HepG2 (cell line): ENCODE measurements at regions not wholly inside any gene's neighbourhood (a gene's known extent, or its start where the extent isn't known, plus 50 kb on each side); places are given as distances from the start of the nearest gene placed in this dataset.

Source experiments
- ATAC-seq: fragments of 200-7000 bp; cut with Tn5 transposase; 3 replicates; pipeline ENCODE4 v1.9.1; 2020; ENCODE audit warnings: mild to moderate bottlenecking, moderate library complexity
- BruUV-seq: library from RNA; stranded (reverse); fragments of 400-500 nt; replicated peaks from 2 replicates; lab custom pipeline; 2021; lab: Mats Ljungman, UMichigan
- CTCF ChIA-PET: fragments of 300-600 bp; formaldehyde crosslinking; extraction: SDS; loops from one replicate; lab custom pipeline; 2021; ENCODE audit warnings: low total read pairs, inconsistent platforms, low intra/inter-chr PET ratio; lab: Yijun Ruan, JAX
- POLR2A ChIA-PET: fragments of 350-600 bp; sonication (Branson Sonifier 250); formaldehyde crosslinking; loops from one replicate; lab custom pipeline; 2020; ENCODE audit warnings: antibody characterized with exemption, inconsistent platforms; lab: Yijun Ruan, JAX
- DNase-seq: peaks from one replicate; pipeline ENCODE4 v3.0.0-alpha.2; 2015; ENCODE audit warnings: low spot score
- FAIRE-seq: peaks from 3 replicates; lab custom pipeline; 2011; peaks lifted over from hg19 to GRCh38; lab: Jason Lieb, UNC
- H2AFZ ChIP-seq: one replicate; pipeline ENCODE4 v1.6.1; 2011; ENCODE audit warnings: low read length, inconsistent platforms
- H3K27ac ChIP-seq: fragments of 300-600 bp; 3 replicates; pipeline ENCODE4 v1.8.0; 2011; ENCODE audit warnings: mixed run types, mild to moderate bottlenecking, mixed read lengths, low read length, inconsistent platforms; ENCODE audit not compliant: insufficient read depth; ENCODE audit errors: extremely low read length
- H3K27me3 ChIP-seq, 2 experiments: fragments of 200-600 bp in 1 of 2; 2 replicates in 1 of 2; 3 replicates in 1 of 2; pipeline versions ENCODE4 v1.6.0 to v1.8.0; 2011; ENCODE audit warnings: low read length in 2 of 2, mild to moderate bottlenecking in 2 of 2, moderate library complexity in 2 of 2, inconsistent platforms in 1 of 2; ENCODE audit not compliant: insufficient read depth in 2 of 2, control insufficient read depth in 1 of 2
- H3K36me3 ChIP-seq, 2 experiments: fragments of 200-600 bp in 1 of 2; replicated peaks in 1 of 2; 2 replicates in 1 of 2; 3 replicates in 1 of 2; pipeline versions ENCODE4 v1.5.1 to v1.8.0; 2011; ENCODE audit warnings: low read length in 2 of 2, inconsistent platforms in 1 of 2; ENCODE audit not compliant: insufficient read depth in 2 of 2, control insufficient read depth in 1 of 2
- H3K4me1 ChIP-seq: 2 replicates; pipeline ENCODE4 v1.5.1; 2012; ENCODE audit warnings: low read length, inconsistent platforms; ENCODE audit not compliant: insufficient read depth
- H3K4me2 ChIP-seq: 2 replicates; pipeline ENCODE4 v1.6.0; 2011; ENCODE audit warnings: low read depth, low read length, inconsistent platforms
- H3K4me3 ChIP-seq, 3 experiments: fragments of 200-600 bp in 1 of 3; sonication (generic), shearing (Covaris generic) in 1 of 3; replicated peaks in 1 of 3; 2 replicates each; pipeline ENCODE4 v1.5.1; 2011 to 2016; ENCODE audit warnings: low read length in 3 of 3, inconsistent platforms in 2 of 3, low read depth in 2 of 3, mild to moderate bottlenecking in 2 of 3, control low read depth in 1 of 3, mixed read lengths in 1 of 3; ENCODE audit not compliant: insufficient read depth in 1 of 3
- H3K79me2 ChIP-seq: one replicate; pipeline ENCODE4 v1.6.1; 2011; ENCODE audit warnings: low read length, inconsistent platforms; ENCODE audit not compliant: insufficient read depth
- H3K9ac ChIP-seq: 2 replicates; pipeline ENCODE4 v1.6.0; 2011; ENCODE audit warnings: mild to moderate bottlenecking, low read depth, low read length, inconsistent platforms; ENCODE audit not compliant: insufficient read depth
- H3K9me3 ChIP-seq: 2 replicates; pipeline ENCODE4 v1.5.1; 2012; ENCODE audit warnings: mild to moderate bottlenecking, low read length
- H4K20me1 ChIP-seq: 2 replicates; pipeline ENCODE4 v1.6.0; 2011; ENCODE audit warnings: inconsistent platforms, mild to moderate bottlenecking, low read length, moderate library complexity; ENCODE audit not compliant: insufficient read depth
- EHMT2 ChIP-seq: fragments of 200-600 bp; sonication (generic); IDR thresholded peaks from 2 replicates; pipeline ENCODE4 v1.7.0; 2017; ENCODE audit warnings: antibody characterized with exemption, low read depth, low read length, borderline replicate concordance
- FOSL1 ChIP-seq: sonication (generic); formaldehyde crosslinking; IDR thresholded peaks from 2 replicates; pipeline ENCODE4 v1.9.0; 2021; ENCODE audit warnings: missing genetic modification reagents, borderline replicate concordance
- FOXC1 ChIP-seq: sonication (generic); formaldehyde crosslinking; IDR thresholded peaks from 2 replicates; pipeline ENCODE4 v1.8.0; 2022; ENCODE audit warnings: mild to moderate bottlenecking, missing genetic modification reagents, borderline replicate concordance
- JDP2 ChIP-seq: sonication (generic); formaldehyde crosslinking; IDR thresholded peaks from 2 replicates; pipeline ENCODE4 v1.8.1; 2022; ENCODE audit warnings: missing genetic modification reagents, borderline replicate concordance
- KLF9 ChIP-seq: IDR thresholded peaks from 2 replicates; pipeline ENCODE4 v1.6.1; 2016; ENCODE audit warnings: low read depth
- NFRKB ChIP-seq: fragments of 450-650 bp; IDR thresholded peaks from 2 replicates; pipeline ENCODE4 v1.6.1; 2017
- NFYB ChIP-seq: sonication (generic); formaldehyde crosslinking; IDR thresholded peaks from 2 replicates; pipeline ENCODE4 v1.4.0; 2020; ENCODE audit warnings: missing genetic modification reagents
- REPIN1 ChIP-seq: sonication (generic); formaldehyde crosslinking; IDR thresholded peaks from 2 replicates; pipeline ENCODE4 v1.8.0; 2022; ENCODE audit warnings: missing genetic modification reagents, low read depth, mild to moderate bottlenecking, borderline replicate concordance
- RFX3 ChIP-seq: IDR thresholded peaks from 2 replicates; pipeline ENCODE4 v1.6.1; 2016; ENCODE audit warnings: missing biosample characterization, missing genetic modification reagents
- RORA ChIP-seq: sonication (generic); formaldehyde crosslinking; IDR thresholded peaks from 2 replicates; pipeline ENCODE4 v1.5.0; 2020; ENCODE audit warnings: mild to moderate bottlenecking, missing genetic modification reagents, moderate library complexity
- RXRA ChIP-seq: sonication (generic); formaldehyde crosslinking; IDR thresholded peaks from 2 replicates; pipeline ENCODE4 v1.5.1; 2020; ENCODE audit warnings: missing genetic modification reagents
- SP5 ChIP-seq: IDR thresholded peaks from 2 replicates; pipeline ENCODE4 v1.6.1; 2016; ENCODE audit warnings: low read depth, borderline replicate concordance
- SRSF1 ChIP-seq: fragments of 200-400 bp; formaldehyde crosslinking; optimal IDR thresholded peaks from 2 replicates; pipeline ENCODE3; 2017; ENCODE audit warnings: mild to moderate bottlenecking, low read depth, low read length, moderate library complexity
- STAT5B ChIP-seq: sonication (generic); formaldehyde crosslinking; IDR thresholded peaks from 2 replicates; pipeline ENCODE4 v1.4.0; 2020; ENCODE audit warnings: missing genetic modification reagents
- YEATS2 ChIP-seq: sonication (generic); formaldehyde crosslinking; IDR thresholded peaks from 2 replicates; pipeline ENCODE4 v1.4.0; 2020; ENCODE audit warnings: missing genetic modification reagents, borderline replicate concordance
- ZFYVE20 ChIP-seq: sonication (generic); formaldehyde crosslinking; IDR thresholded peaks from 2 replicates; pipeline ENCODE4 v1.8.0; 2023; ENCODE audit warnings: low read depth, mild to moderate bottlenecking, moderate library complexity, missing genetic modification reagents, borderline replicate concordance
- ZNF256 ChIP-seq: sonication (generic); formaldehyde crosslinking; conservative IDR thresholded peaks from 2 replicates; pipeline ENCODE4 v1.4.0; 2020; ENCODE audit warnings: missing genetic modification reagents
- ZNF280B ChIP-seq: sonication (generic); formaldehyde crosslinking; IDR thresholded peaks from 2 replicates; pipeline ENCODE4 v1.5.0; 2020; ENCODE audit warnings: missing genetic modification reagents, mild to moderate bottlenecking, borderline replicate concordance
- ZNF383 ChIP-seq: sonication (generic); formaldehyde crosslinking; IDR thresholded peaks from 2 replicates; pipeline ENCODE4 v1.4.0; 2020; ENCODE audit warnings: missing genetic modification reagents, mild to moderate bottlenecking, borderline replicate concordance
- ZNF577 ChIP-seq: sonication (generic); formaldehyde crosslinking; IDR thresholded peaks from 2 replicates; pipeline ENCODE4 v1.4.0; 2020; ENCODE audit warnings: mild to moderate bottlenecking, low read depth, missing genetic modification reagents, borderline replicate concordance
- WGBS: methylation state at CpG from one replicate; pipeline ENCODE4 v1.1.6; 2017; ENCODE audit warnings: low lambda C conversion rate; 5-methylcytosine and 5-hydroxymethylcytosine counted together
- in situ Hi-C: cut with HindIII; loops from 2 replicates; pipeline ENCODE4 v1.10.0; 2017; ENCODE audit warnings: low pct_unique_long_range_greater_than_20kb; ENCODE audit not compliant: extremely low pct_ligation_motif_present
- intact Hi-C: fragments of 100-400 bp; cut with micrococcal nuclease; formaldehyde crosslinking; loops from one replicate; pipeline ENCODE4 v1.10.0; 2022; ENCODE audit not compliant: unreplicated experiment
- TF ChIP-seq, protein P1 (sequence below): IDR thresholded peaks from 2 replicates; pipeline ENCODE4 v1.6.1; 2016; ENCODE audit warnings: missing genetic modification reagents, missing compliant biosample characterization
- TF ChIP-seq, protein P2 (sequence below): sonication (generic); formaldehyde crosslinking; conservative IDR thresholded peaks from 2 replicates; pipeline ENCODE4 v1.4.0; 2020; ENCODE audit warnings: missing genetic modification reagents

GRCh38 chr13:50282016-50282415 lies 266.8 kb downstream of the KCNRG start:
- intact Hi-C loops = no loop called here
- ATAC-seq = no peak
- no TSS peak for BruUV-seq

DNA sequence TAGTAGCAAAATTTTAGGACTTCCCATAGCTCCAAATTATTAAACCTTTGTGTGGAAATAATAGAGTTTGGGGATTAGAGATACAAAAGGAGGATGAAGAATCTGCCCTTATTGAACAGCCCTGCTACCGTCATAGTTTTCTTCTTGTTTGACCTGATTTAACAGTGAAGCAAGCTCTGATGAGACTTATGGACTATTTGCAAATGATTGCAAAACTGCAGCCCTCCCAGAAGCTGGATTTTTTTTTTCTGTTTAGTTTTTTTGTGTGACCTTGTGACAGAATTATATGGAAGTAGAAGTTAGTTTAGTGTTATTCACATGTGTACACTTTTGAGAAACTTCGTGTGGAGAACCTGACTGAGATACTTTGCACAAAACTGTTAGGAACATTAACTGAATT lies 267.8 kb downstream of the KCNRG start:
- peak; percentile 94 for ATAC-seq
- H3K79me2 ChIP-seq = peaks cover 31% of the 10 kb centered on the region
- BruUV-seq = no TSS peak
- no peak overlapping the region for H2AFZ ChIP-seq
- H3K9me3 ChIP-seq = no peaks in the 10 kb centered on the region
- intact Hi-C loops (no loop called here), in situ Hi-C loops (no loop called here)
- 0% methylated on average over 2 of the region's 2 CpGs for WGBS
- FAIRE-seq = no peak
- no peaks in the 10 kb centered on the region for H3K27me3 ChIP-seq
- ChIA-PET POLR2A (interaction anchor here (0.9 to 1.5 kb wide), 4 partner anchors 16 to 158 kb away, joined by 3 to 4 read pairs (median 3); no protein-coding TSS in a partner anchor), CTCF (no interaction called here)
- H3K27ac ChIP-seq = peak overlapping the region; percentile 66
- peak overlapping the region; percentile 59 for H3K4me2 ChIP-seq
- DNase-seq = peak; percentile 85
- no peak overlapping the region; a peak in 1 of 6 replicates for H3K4me3 ChIP-seq
- H3K36me3 ChIP-seq = no peaks in the 10 kb centered on the region; a peak in 1 of 5 replicates
- H3K9ac ChIP-seq = no peak overlapping the region; the same call in 1 of the 2 replicates
- H4K20me1 ChIP-seq = peaks cover 6% of the 10 kb centered on the region; the same call in 1 of the 2 replicates
- H3K4me1 ChIP-seq = peaks cover 56% of the 10 kb centered on the region
- TF ChIP-seq, protein P1, sequence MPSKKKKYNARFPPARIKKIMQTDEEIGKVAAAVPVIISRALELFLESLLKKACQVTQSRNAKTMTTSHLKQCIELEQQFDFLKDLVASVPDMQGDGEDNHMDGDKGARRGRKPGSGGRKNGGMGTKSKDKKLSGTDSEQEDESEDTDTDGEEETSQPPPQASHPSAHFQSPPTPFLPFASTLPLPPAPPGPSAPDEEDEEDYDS = no peak
- TF ChIP-seq JDP2 (CRISPR knock-in tag) (no peak), ZNF280B (CRISPR knock-in tag) (no peak), ZFYVE20 (CRISPR knock-in tag) (no peak), FOXC1 (CRISPR knock-in tag) (no peak)

More at GRCh38 chr13:50282016-50282415, 266.8 kb downstream of the KCNRG start:
- POLR2A ChIA-PET = no interaction called here
- FAIRE-seq = no peak
- no peak overlapping the region for H3K9ac ChIP-seq
- peaks cover 53% of the 10 kb centered on the region for H3K4me1 ChIP-seq
- no peaks in the 10 kb centered on the region for H3K27me3 ChIP-seq
- CTCF ChIA-PET = no interaction called here
- no peak for TF ChIP-seq ZNF577
- no peak for TF ChIP-seq EHMT2
- TF ChIP-seq KLF9 = no peak
- no peak for TF ChIP-seq RORA (CRISPR knock-in tag)
- no peak for TF ChIP-seq RFX3 (CRISPR knock-in tag)
- TF ChIP-seq FOSL1 (CRISPR knock-in tag) = no peak
- no peak for TF ChIP-seq NFYB
- TF ChIP-seq STAT5B (CRISPR knock-in tag) = no peak
- no peak for TF ChIP-seq RXRA (CRISPR knock-in tag)
- TF ChIP-seq NFRKB = no peak
- TF ChIP-seq SRSF1 = no peak
- no peak for TF ChIP-seq ZNF256 (CRISPR knock-in tag)
- TF ChIP-seq ZNF383 (CRISPR knock-in tag) = no peak
- no peak for TF ChIP-seq SP5 (CRISPR knock-in tag)
- TF ChIP-seq YEATS2 (CRISPR knock-in tag) = no peak
- TF ChIP-seq, protein P2, sequence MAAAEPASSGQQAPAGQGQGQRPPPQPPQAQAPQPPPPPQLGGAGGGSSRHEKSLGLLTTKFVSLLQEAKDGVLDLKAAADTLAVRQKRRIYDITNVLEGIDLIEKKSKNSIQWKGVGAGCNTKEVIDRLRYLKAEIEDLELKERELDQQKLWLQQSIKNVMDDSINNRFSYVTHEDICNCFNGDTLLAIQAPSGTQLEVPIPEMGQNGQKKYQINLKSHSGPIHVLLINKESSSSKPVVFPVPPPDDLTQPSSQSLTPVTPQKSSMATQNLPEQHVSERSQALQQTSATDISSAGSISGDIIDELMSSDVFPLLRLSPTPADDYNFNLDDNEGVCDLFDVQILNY (CRISPR knock-in tag) = no peak
- no peak for TF ChIP-seq REPIN1 (CRISPR knock-in tag)
- TF ChIP-seq, all 625 proteins: peak for 0
- in situ Hi-C loops = no loop called here
- no peak for DNase-seq
- Histone ChIP-seq H3K9me3 (peaks cover 8% of the 10 kb centered on the region), H3K4me2 (0 out of 2 replicates have a peak overlapping the region, but pooled peaks have one; percentile 59), H3K4me3 (no peak overlapping the region), H4K20me1 (peaks cover 6% of the 10 kb centered on the region; the same call in 1 of the 2 replicates), H3K36me3 (no peaks in the 10 kb centered on the region; a peak in 1 of 5 replicates), H3K27ac (peak overlapping the region; percentile 66), H2AFZ (no peak overlapping the region), H3K79me2 (peaks cover 31% of the 10 kb centered on the region)
